H1 (cell line): ENCODE measurements at regions not wholly inside any gene's neighbourhood (a gene's known extent, or its start where the extent isn't known, plus 50 kb on each side); places are given as distances from the start of the nearest gene placed in this dataset.

Source experiments
- CTCF ChIA-PET: fragments of 300-600 bp; sonication (Branson Sonifier 250); formaldehyde crosslinking; loops from one replicate; lab custom pipeline; 2021; ENCODE audit not compliant: partially characterized antibody; lab: Charles Lee
- POLR2A ChIA-PET: fragments of 300-600 bp; sonication (Branson Sonifier 250); formaldehyde crosslinking; loops from one replicate; lab custom pipeline; 2021; ENCODE audit warnings: inconsistent platforms; ENCODE audit not compliant: partially characterized antibody; lab: Charles Lee
- DNase-seq, 2 experiments: peaks; one replicate each; pipeline versions ENCODE4 v3.0.0 to v3.0.0-alpha.2; 2010 to 2022; ENCODE audit warnings: low spot score in 2 of 2, low read depth in 1 of 2, mixed read lengths in 1 of 2
- FAIRE-seq: peaks from 2 replicates; lab custom pipeline; 2011; peaks lifted over from hg19 to GRCh38; lab: Jason Lieb, UNC
- H2AFZ ChIP-seq: 2 replicates; pipeline ENCODE4 v1.8.1; 2012; ENCODE audit warnings: low read length, inconsistent platforms
- H2AK5ac ChIP-seq: 2 replicates; pipeline ENCODE4 v1.6.1; 2013; ENCODE audit warnings: low read depth, low read length
- H2BK120ac ChIP-seq: replicated peaks from 2 replicates; pipeline ENCODE3; 2013; ENCODE audit warnings: low read depth, low read length, inconsistent platforms
- H2BK12ac ChIP-seq: 2 replicates; pipeline ENCODE4 v1.6.1; 2013; ENCODE audit warnings: low read depth, low read length
- H2BK15ac ChIP-seq: 2 replicates; pipeline ENCODE4 v1.6.1; 2013; ENCODE audit warnings: low read length
- H2BK20ac ChIP-seq: 2 replicates; pipeline ENCODE4 v1.6.1; 2013; ENCODE audit warnings: low read length
- H2BK5ac ChIP-seq: 2 replicates; pipeline ENCODE4 v1.6.1; 2013; ENCODE audit warnings: low read depth, low read length
- H3K14ac ChIP-seq: 2 replicates; pipeline ENCODE4 v1.6.1; 2013; ENCODE audit warnings: inconsistent platforms; ENCODE audit not compliant: insufficient read length
- H3K18ac ChIP-seq: 2 replicates; pipeline ENCODE4 v1.6.1; 2013; ENCODE audit warnings: low read length; ENCODE audit errors: extremely low read depth
- H3K23ac ChIP-seq: 2 replicates; pipeline ENCODE4 v1.6.1; 2013; ENCODE audit warnings: inconsistent platforms; ENCODE audit not compliant: insufficient read length
- H3K23me2 ChIP-seq: 2 replicates; pipeline ENCODE4 v1.6.1; 2013; ENCODE audit warnings: low read depth, low read length
- H3K27ac ChIP-seq: 2 replicates; pipeline ENCODE4 v1.6.1; 2011; ENCODE audit warnings: low read depth, low read length, inconsistent platforms
- H3K27me3 ChIP-seq, 4 experiments: replicated peaks in 1 of 4; 1 replicate in 1 of 4; 2 replicates in 3 of 4; pipeline versions ENCODE4 v1.6.1 to v1.8.1; 2011 to 2013; ENCODE audit warnings: low read length in 3 of 4, mild to moderate bottlenecking in 3 of 4, inconsistent platforms in 2 of 4, mixed read lengths in 2 of 4, moderate library complexity in 1 of 4; ENCODE audit not compliant: control insufficient read depth in 3 of 4, insufficient read depth in 3 of 4; ENCODE audit errors: extremely low read depth in 1 of 4
- H3K36me3 ChIP-seq, 4 experiments: 2 replicates each; pipeline versions ENCODE4 v1.6.1 to v1.8.1; 2011 to 2013; ENCODE audit warnings: mild to moderate bottlenecking in 4 of 4, low read length in 3 of 4, moderate library complexity in 2 of 4, control low read depth in 1 of 4, inconsistent platforms in 1 of 4; ENCODE audit not compliant: insufficient read depth in 4 of 4, control insufficient read depth in 2 of 4
- H3K4ac ChIP-seq: replicated peaks from 2 replicates; pipeline ENCODE3; 2013; ENCODE audit warnings: low read length, low read depth, mixed read lengths, inconsistent platforms; ENCODE audit not compliant: insufficient read length
- H3K4me1 ChIP-seq, 4 experiments: replicated peaks in 1 of 4; 1 replicate in 1 of 4; 2 replicates in 3 of 4; pipeline versions ENCODE4 v1.6.1 to v1.8.1; 2011 to 2013; ENCODE audit warnings: low read length in 3 of 4, inconsistent platforms in 2 of 4, mixed read lengths in 1 of 4; ENCODE audit not compliant: insufficient read depth in 4 of 4, control insufficient read depth in 3 of 4
- H3K4me2 ChIP-seq, 2 experiments: 2 replicates each; pipeline versions ENCODE4 v1.6.1 to v1.8.1; 2011 to 2013; ENCODE audit warnings: low read depth in 2 of 2, low read length in 2 of 2, control low read depth in 1 of 2, inconsistent platforms in 1 of 2, mild to moderate bottlenecking in 1 of 2; ENCODE audit not compliant: insufficient read depth in 1 of 2
- H3K4me3 ChIP-seq, 4 experiments: fragments of 200-600, 300-600 bp in 1 of 4; sonication (generic), shearing (Covaris generic), sonication (Bioruptor Twin) in 1 of 4; 2 replicates each; pipeline versions ENCODE4 v1.5.1 to v1.8.1; 2011 to 2016; ENCODE audit warnings: low read length in 4 of 4, low read depth in 3 of 4, control low read depth in 2 of 4, inconsistent platforms in 2 of 4, mild to moderate bottlenecking in 2 of 4, mixed read lengths in 1 of 4, moderate library complexity in 1 of 4; ENCODE audit not compliant: insufficient read depth in 2 of 4; ENCODE audit errors: extremely low read depth in 1 of 4
- H3K56ac ChIP-seq: replicated peaks from 2 replicates; pipeline ENCODE3; 2013; ENCODE audit warnings: low read depth, mild to moderate bottlenecking, mixed read lengths, low read length, inconsistent platforms; ENCODE audit not compliant: insufficient read length
- H3K79me1 ChIP-seq: 2 replicates; pipeline ENCODE4 v1.6.1; 2013; ENCODE audit warnings: low read depth, low read length, control low read depth
- H3K79me2 ChIP-seq, 2 experiments: 2 replicates each; pipeline versions ENCODE4 v1.6.1 to v1.8.1; 2012 to 2013; ENCODE audit warnings: low read length in 2 of 2, mild to moderate bottlenecking in 2 of 2, inconsistent platforms in 1 of 2; ENCODE audit not compliant: insufficient read depth in 2 of 2, control insufficient read depth in 1 of 2
- H3K9ac ChIP-seq, 4 experiments: replicated peaks in 1 of 4; 1 replicate in 1 of 4; 2 replicates in 3 of 4; pipeline versions ENCODE4 v1.6.1 to v1.8.1; 2011 to 2013; ENCODE audit warnings: low read depth in 3 of 4, low read length in 3 of 4, control low read depth in 2 of 4, mild to moderate bottlenecking in 2 of 4, moderate library complexity in 2 of 4, inconsistent platforms in 1 of 4; ENCODE audit errors: extremely low read depth in 1 of 4
- H3K9me3 ChIP-seq, 2 experiments: 2 replicates each; pipeline versions ENCODE4 v1.6.1 to v1.8.1; 2012 to 2013; ENCODE audit warnings: mild to moderate bottlenecking in 2 of 2, moderate library complexity in 2 of 2, control low read depth in 1 of 2, inconsistent platforms in 1 of 2, low read depth in 1 of 2, low read length in 1 of 2, mixed read lengths in 1 of 2; ENCODE audit not compliant: insufficient read depth in 2 of 2
- H4K20me1 ChIP-seq, 2 experiments: replicated peaks in 1 of 2; 2 replicates each; pipeline versions ENCODE3 to v1.8.1; 2011 to 2013; ENCODE audit warnings: inconsistent platforms in 2 of 2, low read length in 2 of 2, mild to moderate bottlenecking in 1 of 2; ENCODE audit not compliant: insufficient read depth in 2 of 2, control insufficient read depth in 1 of 2
- H4K5ac ChIP-seq: 2 replicates; pipeline ENCODE4 v1.6.1; 2013; ENCODE audit warnings: low read length, low read depth, mixed read lengths, inconsistent platforms; ENCODE audit not compliant: insufficient read length
- H4K8ac ChIP-seq: 2 replicates; pipeline ENCODE4 v1.8.0; 2013; ENCODE audit warnings: mild to moderate bottlenecking, moderate library complexity, low read length, inconsistent platforms; ENCODE audit not compliant: insufficient read depth; ENCODE audit errors: extremely low read depth
- H4K91ac ChIP-seq: replicated peaks from 2 replicates; pipeline ENCODE3; 2013; ENCODE audit warnings: low read length, mixed read lengths, inconsistent platforms; ENCODE audit not compliant: insufficient read length
- KDM1A ChIP-seq: fragments of 200-600, 300-600 bp; sonication (generic); IDR thresholded peaks from 2 replicates; pipeline ENCODE4 v1.7.1; 2016; ENCODE audit warnings: mild to moderate bottlenecking, low read length, borderline replicate concordance
- WGBS, 2 experiments: shearing (Covaris generic) in 1 of 2; methylation state at CpG; one replicate each; pipeline versions ENCODE4 v1.1.6 to v1.1.7; 2013 to 2015; ENCODE audit warnings: low lambda C conversion rate in 2 of 2, mixed read lengths in 2 of 2, inconsistent platforms in 1 of 2, low coverage in 1 of 2, missing lambda C conversion rate in 1 of 2; ENCODE audit not compliant: insufficient replicate concordance in 2 of 2, insufficient coverage in 1 of 2, insufficient read length in 1 of 2; ENCODE audit errors: extremely low coverage in 1 of 2, missing lambda C conversion rate in 1 of 2; 5-methylcytosine and 5-hydroxymethylcytosine counted together

- CTCF ChIA-PET = no interaction called here
- Histone ChIP-seq H4K8ac (no peak overlapping the region), H3K79me1 (no peaks in the 10 kb centered on the region), H4K20me1 (no peaks in the 10 kb centered on the region), H3K4me1 (no peaks in the 10 kb centered on the region), H2BK15ac (no peak overlapping the region), H3K18ac (no peak overlapping the region), H3K23ac (no peak overlapping the region), H2BK120ac (no peak overlapping the region), H2AK5ac (no peak overlapping the region), H2AFZ (no peak overlapping the region), H3K9ac (no peak overlapping the region), H2BK12ac (no peak overlapping the region), H3K4me3 (no peak overlapping the region), H4K5ac (no peak overlapping the region), H3K23me2 (no peaks in the 10 kb centered on the region), H3K79me2 (no peaks in the 10 kb centered on the region), H3K36me3 (no peaks in the 10 kb centered on the region), H2BK20ac (no peak overlapping the region), H3K27me3 (no peaks in the 10 kb centered on the region), H2BK5ac (no peak overlapping the region), H4K91ac (no peak overlapping the region), H3K9me3 (no peaks in the 10 kb centered on the region), H3K4ac (no peak overlapping the region), H3K4me2 (no peak overlapping the region), H3K27ac (no peak overlapping the region), H3K56ac (no peak overlapping the region), H3K14ac (no peak overlapping the region)
- WGBS, 2 experiments = 91% methylated on average over 2 of the region's 2 CpGs; no CpG with 5 or more reads in 1 of the 2 experiments
- FAIRE-seq = no peak
- POLR2A ChIA-PET = no interaction called here
- DNase-seq = no peak
- no peak for TF ChIP-seq KDM1A
Observed at GRCh38 chr7:84790882-84791281, 396.0 kb downstream of the SEMA3D start.
